ENCODE measurements at regions not wholly inside any gene's neighbourhood (a gene's known extent, or its start where the extent isn't known, plus 50 kb on each side); places are given as distances from the start of the nearest gene placed in this dataset.

- TF ChIP-seq TAF1 (IDR thresholded peaks at IDR 0.05; ENCODE audit: borderline replicate concordance, low read depth, low read length) (no peak), RAD21 (IDR thresholded peaks at IDR 0.05; ENCODE audit: insufficient read depth, low read depth, low read length) (no peak), CTCF (IDR thresholded peaks at IDR 0.05 in 2 of 3, conservative IDR thresholded peaks at IDR 0.05 in 1 of 3; ENCODE audit: control insufficient read depth in 2 of 3, extremely low read depth in 1 of 3, insufficient read depth in 1 of 3, low read depth in 3 of 3, low read length in 3 of 3) (no peak), ATF3 (IDR thresholded peaks at IDR 0.05; ENCODE audit: borderline replicate concordance, extremely low read depth, low read depth, low read length) (no peak), TBL1XR1 (IDR thresholded peaks at IDR 0.05; ENCODE audit: low read depth, low read length) (no peak), POLR2A (IDR thresholded peaks at IDR 0.05; ENCODE audit: low read depth, low read length) (no peak), RAD51 (IDR thresholded peaks at IDR 0.05) (no peak)
- TF ChIP-seq, protein P1, sequence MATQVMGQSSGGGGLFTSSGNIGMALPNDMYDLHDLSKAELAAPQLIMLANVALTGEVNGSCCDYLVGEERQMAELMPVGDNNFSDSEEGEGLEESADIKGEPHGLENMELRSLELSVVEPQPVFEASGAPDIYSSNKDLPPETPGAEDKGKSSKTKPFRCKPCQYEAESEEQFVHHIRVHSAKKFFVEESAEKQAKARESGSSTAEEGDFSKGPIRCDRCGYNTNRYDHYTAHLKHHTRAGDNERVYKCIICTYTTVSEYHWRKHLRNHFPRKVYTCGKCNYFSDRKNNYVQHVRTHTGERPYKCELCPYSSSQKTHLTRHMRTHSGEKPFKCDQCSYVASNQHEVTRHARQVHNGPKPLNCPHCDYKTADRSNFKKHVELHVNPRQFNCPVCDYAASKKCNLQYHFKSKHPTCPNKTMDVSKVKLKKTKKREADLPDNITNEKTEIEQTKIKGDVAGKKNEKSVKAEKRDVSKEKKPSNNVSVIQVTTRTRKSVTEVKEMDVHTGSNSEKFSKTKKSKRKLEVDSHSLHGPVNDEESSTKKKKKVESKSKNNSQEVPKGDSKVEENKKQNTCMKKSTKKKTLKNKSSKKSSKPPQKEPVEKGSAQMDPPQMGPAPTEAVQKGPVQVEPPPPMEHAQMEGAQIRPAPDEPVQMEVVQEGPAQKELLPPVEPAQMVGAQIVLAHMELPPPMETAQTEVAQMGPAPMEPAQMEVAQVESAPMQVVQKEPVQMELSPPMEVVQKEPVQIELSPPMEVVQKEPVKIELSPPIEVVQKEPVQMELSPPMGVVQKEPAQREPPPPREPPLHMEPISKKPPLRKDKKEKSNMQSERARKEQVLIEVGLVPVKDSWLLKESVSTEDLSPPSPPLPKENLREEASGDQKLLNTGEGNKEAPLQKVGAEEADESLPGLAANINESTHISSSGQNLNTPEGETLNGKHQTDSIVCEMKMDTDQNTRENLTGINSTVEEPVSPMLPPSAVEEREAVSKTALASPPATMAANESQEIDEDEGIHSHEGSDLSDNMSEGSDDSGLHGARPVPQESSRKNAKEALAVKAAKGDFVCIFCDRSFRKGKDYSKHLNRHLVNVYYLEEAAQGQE (IDR thresholded peaks at IDR 0.05; ENCODE audit: low read depth, low read length), result no peak
Measured at GRCh38 chr6:90993770-90994169, 406.9 kb upstream of the MAP3K7 start.

All from GM12878 (cell line).